ENCODE measurements at regions not wholly inside any gene's neighbourhood (a gene's known extent, or its start where the extent isn't known, plus 50 kb on each side); places are given as distances from the start of the nearest gene placed in this dataset.

DNA sequence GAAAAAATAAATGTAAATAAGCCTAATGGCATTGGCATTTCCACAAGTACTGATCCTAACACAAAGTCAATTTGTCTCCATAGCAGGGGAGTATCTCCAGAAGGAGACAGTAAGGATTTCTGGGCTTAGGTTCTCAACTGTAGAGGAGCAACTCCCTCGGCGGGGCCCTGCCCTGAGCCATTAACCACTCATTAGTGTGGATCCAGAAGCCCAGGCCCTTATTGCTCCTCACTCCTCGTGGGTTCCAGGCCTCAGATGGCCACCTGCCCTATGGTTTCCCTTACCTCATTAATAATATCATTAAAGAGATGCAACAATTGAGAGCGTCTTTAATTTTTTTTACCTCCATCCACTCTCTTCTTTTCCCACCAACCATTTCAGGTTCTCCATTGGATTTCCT, 85.3 kb upstream of the CLDN18 start:
- Histone ChIP-seq H3K9me3 (no peaks in the 10 kb centered on the region), H3K27me3 (replicated peaks in 1 of 7) (peaks cover 0 to 7% (median 0%) of the 10 kb centered on the region in 7 donors), H3K27ac (no peak overlapping the region), H3K4me1 (no peaks in the 10 kb centered on the region), H3K4me3 (no peak overlapping the region), H3K36me3 (no peaks in the 10 kb centered on the region)
- intact Hi-C loops (cut with DNase I; ENCODE audit: low total_unique reads) = no loop called here
- DNase-seq = no peak
- TF ChIP-seq POLR2A (IDR thresholded peaks at IDR 0.05) = no peak
- TF ChIP-seq, protein P1, sequence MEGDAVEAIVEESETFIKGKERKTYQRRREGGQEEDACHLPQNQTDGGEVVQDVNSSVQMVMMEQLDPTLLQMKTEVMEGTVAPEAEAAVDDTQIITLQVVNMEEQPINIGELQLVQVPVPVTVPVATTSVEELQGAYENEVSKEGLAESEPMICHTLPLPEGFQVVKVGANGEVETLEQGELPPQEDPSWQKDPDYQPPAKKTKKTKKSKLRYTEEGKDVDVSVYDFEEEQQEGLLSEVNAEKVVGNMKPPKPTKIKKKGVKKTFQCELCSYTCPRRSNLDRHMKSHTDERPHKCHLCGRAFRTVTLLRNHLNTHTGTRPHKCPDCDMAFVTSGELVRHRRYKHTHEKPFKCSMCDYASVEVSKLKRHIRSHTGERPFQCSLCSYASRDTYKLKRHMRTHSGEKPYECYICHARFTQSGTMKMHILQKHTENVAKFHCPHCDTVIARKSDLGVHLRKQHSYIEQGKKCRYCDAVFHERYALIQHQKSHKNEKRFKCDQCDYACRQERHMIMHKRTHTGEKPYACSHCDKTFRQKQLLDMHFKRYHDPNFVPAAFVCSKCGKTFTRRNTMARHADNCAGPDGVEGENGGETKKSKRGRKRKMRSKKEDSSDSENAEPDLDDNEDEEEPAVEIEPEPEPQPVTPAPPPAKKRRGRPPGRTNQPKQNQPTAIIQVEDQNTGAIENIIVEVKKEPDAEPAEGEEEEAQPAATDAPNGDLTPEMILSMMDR (IDR thresholded peaks at IDR 0.05 in 8 of 11, conservative IDR thresholded peaks at IDR 0.05 in 3 of 11) = no peak
- TF ChIP-seq POLR2AphosphoS5 (IDR thresholded peaks at IDR 0.05) = no peak
- 71 to 85% (median 75%) methylated on average over 4 of the region's 4 CpGs for WGBS, 5 donors

DNA sequence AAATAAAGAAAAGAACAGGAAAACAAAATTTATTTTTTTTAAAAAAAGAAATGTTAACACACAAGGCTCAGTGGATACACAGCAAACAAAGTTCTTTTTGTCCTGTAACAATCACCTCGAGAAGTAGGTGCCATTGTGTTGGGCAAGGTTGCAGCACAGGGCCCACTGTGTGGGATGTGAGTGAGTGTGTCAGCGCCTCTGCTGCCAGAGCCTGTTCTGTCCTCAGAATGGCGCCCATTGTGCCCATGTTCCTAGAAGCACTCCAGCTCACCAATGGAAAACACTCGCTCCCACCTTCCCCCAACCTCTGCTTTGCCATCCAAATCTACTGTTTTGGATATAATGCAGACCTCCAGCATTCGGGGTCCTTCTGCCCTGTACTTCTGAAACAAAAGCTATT, 84.9 kb upstream of the CLDN18 start:
- 69 to 89% (median 84%) methylated on average over 5 of the region's 5 CpGs for WGBS, 5 donors

DNA sequence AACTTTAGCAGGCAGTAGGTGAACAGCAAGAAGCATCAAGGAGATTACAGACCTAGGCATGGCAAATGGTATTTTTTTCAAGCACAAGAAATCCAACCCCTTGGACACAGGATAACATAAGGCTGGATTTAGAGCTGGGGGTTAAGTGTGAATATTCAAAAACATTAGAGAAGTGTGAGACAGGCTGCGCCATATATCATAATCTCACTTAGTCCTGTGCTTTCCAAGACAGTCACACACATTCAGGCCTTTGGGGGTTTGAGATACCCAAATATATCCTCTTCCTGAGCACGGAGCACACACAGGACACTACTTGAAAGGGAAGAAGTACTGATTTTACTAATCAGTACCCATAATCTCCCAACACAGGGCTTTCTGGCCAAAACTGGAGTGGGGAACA, 83.0 kb upstream of the CLDN18 start:
- WGBS, 5 donors = 65 to 81% (median 69%) methylated on average over 2 of the region's 2 CpGs
- Histone ChIP-seq H3K4me3 (no peak overlapping the region), H3K27me3 (replicated peaks in 1 of 7) (peaks cover 0 to 7% (median 0%) of the 10 kb centered on the region in 7 donors), H3K9me3 (no peaks in the 10 kb centered on the region), H3K36me3 (no peaks in the 10 kb centered on the region), H3K27ac (no peak overlapping the region), H3K4me1 (no peaks in the 10 kb centered on the region)
- DNase-seq = no peak
- TF ChIP-seq POLR2AphosphoS5 (IDR thresholded peaks at IDR 0.05) = no peak
- intact Hi-C loops (cut with DNase I; ENCODE audit: low total_unique reads) = no loop called here

More for the DNA sequence above, 84.9 kb upstream of the CLDN18 start:
- Histone ChIP-seq H3K4me1 (no peaks in the 10 kb centered on the region), H3K9me3 (no peaks in the 10 kb centered on the region), H3K36me3 (no peaks in the 10 kb centered on the region), H3K27me3 (replicated peaks in 1 of 7) (peaks cover 0 to 7% (median 0%) of the 10 kb centered on the region in 7 donors), H3K4me3 (no peak overlapping the region), H3K27ac (no peak overlapping the region)
- intact Hi-C loops (cut with DNase I; ENCODE audit: low total_unique reads) = no loop called here
- no peak for DNase-seq
- no peak for TF ChIP-seq POLR2AphosphoS5 (IDR thresholded peaks at IDR 0.05)
- TF ChIP-seq POLR2A (IDR thresholded peaks at IDR 0.05) = no peak
- TF ChIP-seq, protein P1 (IDR thresholded peaks at IDR 0.05 in 8 of 11, conservative IDR thresholded peaks at IDR 0.05 in 3 of 11) = no peak

DNA sequence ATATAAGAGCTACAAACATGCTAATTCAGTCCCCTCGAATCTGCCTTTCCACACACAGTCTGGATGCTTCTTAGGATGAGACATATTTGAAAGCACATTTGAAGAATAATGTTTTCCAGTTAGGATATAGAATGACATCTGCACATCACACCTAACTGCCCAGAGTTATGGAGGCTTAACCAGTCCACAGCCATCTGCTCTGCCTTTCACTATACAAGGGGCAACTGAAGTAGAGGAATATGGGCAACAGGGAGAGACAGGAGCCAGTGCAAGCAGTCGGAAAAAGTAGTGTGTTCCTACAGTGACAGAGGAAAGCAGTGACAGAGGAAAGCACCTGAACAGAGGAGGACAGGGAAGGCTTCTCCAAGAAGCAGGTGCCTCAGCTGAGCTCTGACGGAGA, 79.0 kb upstream of the CLDN18 start:
- intact Hi-C loops (cut with DNase I; ENCODE audit: low total_unique reads) = no loop called here
- H3K9me3 ChIP-seq = peaks cover 0 to 8% (median 0%) of the 10 kb centered on the region in 8 donors
- H3K36me3 ChIP-seq = no peaks in the 10 kb centered on the region
- H3K27me3 ChIP-seq (replicated peaks in 1 of 7) = peaks cover 0 to 4% (median 0%) of the 10 kb centered on the region in 7 donors
- 67 to 87% (median 81%) methylated on average over 3 of the region's 3 CpGs for WGBS, 5 donors
- TF ChIP-seq POLR2AphosphoS5 (IDR thresholded peaks at IDR 0.05) = no peak
- TF ChIP-seq POLR2A (IDR thresholded peaks at IDR 0.05) = no peak
- TF ChIP-seq, protein P1 (IDR thresholded peaks at IDR 0.05 in 8 of 11, conservative IDR thresholded peaks at IDR 0.05 in 3 of 11) = no peak
- H3K4me3 ChIP-seq = no peak overlapping the region
- no peak overlapping the region for H3K27ac ChIP-seq
- no peak for DNase-seq
- no peaks in the 10 kb centered on the region for H3K4me1 ChIP-seq

DNA sequence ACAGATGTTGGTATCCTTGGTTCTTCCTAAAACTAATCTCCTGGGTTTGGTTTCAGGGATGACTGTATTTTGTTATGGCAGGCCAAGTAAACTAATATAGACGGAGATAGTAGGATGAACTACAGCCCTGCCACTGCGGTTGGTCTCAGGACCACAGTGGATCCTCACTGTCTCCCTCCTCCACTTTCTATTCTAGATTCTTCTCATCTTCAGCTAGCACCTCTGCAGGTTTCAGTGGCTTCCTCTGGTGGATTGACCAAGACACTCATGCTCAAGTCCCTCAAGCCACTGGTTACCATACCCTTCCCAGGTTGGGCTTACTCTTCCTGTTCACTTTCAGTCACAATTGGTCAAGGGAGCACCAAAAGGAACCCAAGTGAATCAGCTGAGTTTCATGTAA, 71.1 kb upstream of the CLDN18 start:
- Histone ChIP-seq H3K27ac (no peak overlapping the region), H3K9me3 (peaks cover 0 to 8% (median 0%) of the 10 kb centered on the region in 8 donors), H3K4me1 (no peaks in the 10 kb centered on the region), H3K27me3 (replicated peaks in 1 of 7) (no peaks in the 10 kb centered on the region), H3K4me3 (no peak overlapping the region), H3K36me3 (no peaks in the 10 kb centered on the region)
- WGBS, 5 donors = 88 to 95% (median 93%) methylated on average over 2 of the region's 2 CpGs
- no peak for DNase-seq
- intact Hi-C loops (cut with DNase I; ENCODE audit: low total_unique reads) = no loop called here
- no peak for TF ChIP-seq POLR2A (IDR thresholded peaks at IDR 0.05)
- TF ChIP-seq, protein P1 (IDR thresholded peaks at IDR 0.05 in 8 of 11, conservative IDR thresholded peaks at IDR 0.05 in 3 of 11) = no peak
- no peak for TF ChIP-seq POLR2AphosphoS5 (IDR thresholded peaks at IDR 0.05)
